AG04450 (cell line): ENCODE measurements at regions not wholly inside any gene's neighbourhood (a gene's known extent, or its start where the extent isn't known, plus 50 kb on each side); places are given as distances from the start of the nearest gene placed in this dataset.
A peak's percentile ranks its signal among the peaks of the same experiment; 100 is the strongest.
"Not testable (repeated sequence)": the region's sequence is repeated elsewhere in the genome, so short reads cannot be mapped to it uniquely, and the experiment has no call there.

Experiments used
- CTCF ChIA-PET: fragments of 300-600, 350-600 bp; formaldehyde crosslinking; extraction: SDS; loops from one replicate; lab custom pipeline; 2022; ENCODE audit warnings: antibody characterized with exemption, inconsistent platforms; lab: Charles Lee
- POLR2A ChIA-PET: fragments of 350-600 bp; formaldehyde crosslinking; extraction: SDS; loops from one replicate; lab custom pipeline; 2021; ENCODE audit warnings: antibody characterized with exemption, inconsistent platforms; lab: Yijun Ruan, JAX
- DNase-seq: peaks from one replicate; pipeline ENCODE4 v3.0.0-alpha.2; 2011; ENCODE audit warnings: low read depth, low spot score
- H3K27ac ChIP-seq: one replicate; pipeline ENCODE4 v1.5.1; 2012; ENCODE audit warnings: low read depth, low read length, control low read depth
- H3K27me3 ChIP-seq: one replicate; pipeline ENCODE4 v1.6.0; 2012; ENCODE audit warnings: low read length; ENCODE audit not compliant: control insufficient read depth, insufficient read depth
- H3K4me3 ChIP-seq: 2 replicates; pipeline ENCODE4 v1.5.1; 2011; ENCODE audit warnings: mild to moderate bottlenecking, low read depth, low read length, control low read depth
- H3K9me3 ChIP-seq: 2 replicates; pipeline ENCODE4 v1.5.1; 2012; ENCODE audit warnings: low read length; ENCODE audit not compliant: control insufficient read depth, insufficient read depth
- CTCF ChIP-seq: IDR thresholded peaks from 2 replicates; pipeline ENCODE4 v1.5.1; 2011; ENCODE audit warnings: low read depth, low read length, control low read depth, inconsistent platforms

GRCh38 chr16:10256784-10257641, 74.8 kb upstream of the GRIN2A start:
- Histone ChIP-seq H3K27ac (no peak overlapping the region), H3K27me3 (no peaks in the 10 kb centered on the region), H3K4me3 (no peak overlapping the region), H3K9me3 (peaks cover 7% of the 10 kb centered on the region)
- no peak for DNase-seq
- TF ChIP-seq CTCF = peak; percentile 74
- POLR2A ChIA-PET = no interaction called here
- CTCF ChIA-PET = interaction anchor here (0.6 to 3.2 kb wide), 11 partner anchors 10 to 1119 kb away, joined by 3 to 17 read pairs (median 4); no protein-coding TSS in a partner anchor

GRCh38 chr16:10257642-10258251, 75.5 kb upstream of the GRIN2A start:
- H3K9me3 ChIP-seq, H3K27me3 ChIP-seq, H3K27ac ChIP-seq, H3K4me3 ChIP-seq, POLR2A ChIA-PET, DNase-seq: not testable (repeated sequence)
- CTCF ChIA-PET = interaction anchor here (0.6 to 3.2 kb wide), 7 partner anchors 12 to 1120 kb away, joined by 3 to 17 read pairs (median 3); no protein-coding TSS in a partner anchor

- CTCF ChIA-PET, H3K9me3 ChIP-seq, H3K27ac ChIP-seq, POLR2A ChIA-PET, H3K4me3 ChIP-seq, DNase-seq, H3K27me3 ChIP-seq: not testable (repeated sequence)
These were observed 76.8 kb upstream of the GRIN2A start for GRCh38 chr16:10258930-10259603.

- DNase-seq = no peak
- CTCF ChIA-PET = no interaction called here
These were observed 78.8 kb upstream of the GRIN2A start for GRCh38 chr16:10261077-10261476.

GRCh38 chr16:10261526-10261925, 79.3 kb upstream of the GRIN2A start:
- H3K4me3 ChIP-seq, DNase-seq, H3K9me3 ChIP-seq, H3K27ac ChIP-seq, POLR2A ChIA-PET, CTCF ChIA-PET, H3K27me3 ChIP-seq: not testable (repeated sequence)

More at GRCh38 chr16:10261077-10261476, 78.8 kb upstream of the GRIN2A start:
- POLR2A ChIA-PET = no interaction called here
- Histone ChIP-seq H3K27me3 (no peaks in the 10 kb centered on the region), H3K27ac (no peak overlapping the region), H3K4me3 (no peak overlapping the region), H3K9me3 (peaks cover 3% of the 10 kb centered on the region)
- no peak for TF ChIP-seq CTCF

GRCh38 chr16:10262377-10263132, 80.3 kb upstream of the GRIN2A start:
- peaks cover 3% of the 10 kb centered on the region for H3K9me3 ChIP-seq
- POLR2A ChIA-PET = no interaction called here

More at GRCh38 chr16:10262377-10263132, 80.3 kb upstream of the GRIN2A start:
- CTCF ChIA-PET = no interaction called here
- Histone ChIP-seq H3K4me3 (no peak overlapping the region), H3K27ac (no peak overlapping the region), H3K27me3 (no peaks in the 10 kb centered on the region)
- TF ChIP-seq CTCF = no peak
- no peak for DNase-seq
